ENCODE measurements at regions not wholly inside any gene's neighbourhood (a gene's known extent, or its start where the extent isn't known, plus 50 kb on each side); places are given as distances from the start of the nearest gene placed in this dataset.

- DNase-seq (ENCODE audit: low read depth) = no peak
- no peak for TF ChIP-seq CTCF (conservative IDR thresholded peaks at IDR 0.05; ENCODE audit: low read depth, low read length)
- H3K4me3 ChIP-seq (ENCODE audit: low read depth, low read length) = no peak overlapping the region
Measured at GRCh38 chr11:45597097-45597496, 68.3 kb downstream of the CHST1 start.

DNA sequence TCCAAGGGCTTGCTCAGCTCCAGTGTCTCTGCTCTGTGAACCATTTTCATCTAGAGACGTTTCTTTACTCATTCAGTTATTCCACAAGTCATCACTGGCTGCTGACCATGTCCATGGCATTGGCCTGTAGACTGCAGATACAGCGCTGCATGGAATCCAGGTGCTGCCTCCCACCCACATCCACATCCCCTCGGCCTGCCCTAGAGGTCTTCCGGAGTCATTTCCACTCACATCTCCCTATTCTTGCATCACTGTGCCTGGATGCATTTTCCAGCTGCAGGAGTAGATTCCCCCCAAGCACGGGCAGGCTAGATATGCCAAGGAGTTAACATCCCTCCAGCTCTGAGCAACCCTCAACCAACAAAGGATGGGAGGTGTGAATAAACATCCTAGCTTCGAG is 68.9 kb downstream of the CHST1 start:
- no peak overlapping the region for H3K4me3 ChIP-seq (ENCODE audit: low read depth, low read length)
- TF ChIP-seq CTCF (conservative IDR thresholded peaks at IDR 0.05; ENCODE audit: low read depth, low read length) = no peak
- no peak for DNase-seq (ENCODE audit: low read depth)

DNA sequence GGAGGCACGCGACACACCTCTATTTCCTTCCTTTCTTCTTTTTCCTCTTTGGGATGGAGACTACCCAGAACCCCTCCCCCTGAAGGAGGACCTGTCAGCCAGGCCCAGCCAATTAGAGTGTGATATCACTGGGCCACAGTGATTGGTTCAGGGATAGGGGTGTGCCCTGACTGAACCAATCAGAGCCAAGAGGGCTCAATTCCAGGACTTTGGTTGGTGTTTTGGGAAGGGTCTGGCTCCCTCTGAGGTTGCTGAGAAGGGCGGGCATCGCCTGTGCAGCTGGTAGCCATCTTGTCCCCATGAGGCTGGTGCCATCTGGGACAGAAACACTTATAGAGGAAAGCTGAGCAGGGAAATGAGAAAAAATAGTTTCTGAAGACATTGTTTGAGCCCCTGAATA is 71.4 kb downstream of the CHST1 start:
- H3K4me3 ChIP-seq (ENCODE audit: low read depth, low read length) = no peak overlapping the region
- DNase-seq (ENCODE audit: low read depth) = no peak
- TF ChIP-seq CTCF (conservative IDR thresholded peaks at IDR 0.05; ENCODE audit: low read depth, low read length) = no peak

GRCh38 chr11:45592636-45593035 is 72.8 kb downstream of the CHST1 start:
- no peak for TF ChIP-seq CTCF (conservative IDR thresholded peaks at IDR 0.05; ENCODE audit: low read depth, low read length)
- H3K4me3 ChIP-seq (ENCODE audit: low read depth, low read length) = no peak overlapping the region
- no peak for DNase-seq (ENCODE audit: low read depth)

GRCh38 chr11:45590743-45591142 is 74.7 kb downstream of the CHST1 start:
- H3K4me3 ChIP-seq (ENCODE audit: low read depth, low read length) = no peak overlapping the region
- DNase-seq (ENCODE audit: low read depth) = no peak
- TF ChIP-seq CTCF (conservative IDR thresholded peaks at IDR 0.05; ENCODE audit: low read depth, low read length) = no peak

DNA sequence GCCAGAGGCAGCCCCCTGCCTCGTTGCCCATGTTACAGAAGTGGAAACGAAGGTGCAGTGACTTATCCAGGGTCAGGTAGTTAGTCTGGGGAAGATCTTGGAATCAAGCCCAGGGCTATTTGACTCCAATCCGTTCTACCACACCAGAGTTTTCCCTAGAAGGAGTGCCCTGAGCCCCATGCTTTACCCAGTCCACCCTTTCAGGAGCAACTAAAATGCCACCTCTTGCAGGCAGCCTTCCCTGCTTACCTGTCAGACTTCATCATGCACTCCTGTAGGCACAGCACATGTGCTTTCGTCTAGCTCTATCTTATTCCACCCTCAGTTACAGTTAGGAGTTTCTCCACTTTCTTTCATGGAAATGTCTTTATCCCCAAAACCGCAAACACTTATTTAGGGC is 80.2 kb downstream of the CHST1 start:
- no peak overlapping the region for H3K4me3 ChIP-seq (ENCODE audit: low read depth, low read length)
- no peak for TF ChIP-seq CTCF (conservative IDR thresholded peaks at IDR 0.05; ENCODE audit: low read depth, low read length)
- no peak for DNase-seq (ENCODE audit: low read depth)

GRCh38 chr11:45583981-45584566 is 81.3 kb downstream of the CHST1 start:
- no peak overlapping the region for H3K4me3 ChIP-seq (ENCODE audit: low read depth, low read length)
- no peak for TF ChIP-seq CTCF (conservative IDR thresholded peaks at IDR 0.05; ENCODE audit: low read depth, low read length)
- no peak for DNase-seq (ENCODE audit: low read depth)
